RWPE1 (cell line): ENCODE measurements at regions not wholly inside any gene's neighbourhood (a gene's known extent, or its start where the extent isn't known, plus 50 kb on each side); places are given as distances from the start of the nearest gene placed in this dataset.
"Not testable (repeated sequence)": the region's sequence is repeated elsewhere in the genome, so short reads cannot be mapped to it uniquely, and the experiment has no call there.

Source experiments
- CTCF ChIA-PET: fragments of 350-600 bp; sonication (Branson Sonifier 250); formaldehyde crosslinking; extraction: SDS; loops from one replicate; lab custom pipeline; 2021; lab: Yijun Ruan, JAX
- POLR2A ChIA-PET: fragments of 400-600 bp; formaldehyde crosslinking; extraction: SDS; loops from one replicate; lab custom pipeline; 2020; ENCODE audit warnings: antibody characterized with exemption; ENCODE audit not compliant: low non-redundant PET; lab: Yijun Ruan, JAX
- DNase-seq: peaks from one replicate; pipeline ENCODE4 v3.0.0; 2012; ENCODE audit warnings: low spot score
- H3K27ac ChIP-seq: fragments of 450-650 bp; 2 replicates; pipeline ENCODE4 v1.5.1; 2017
- TF ChIP-seq, protein P1 (sequence below): fragments of 450-650 bp; conservative IDR thresholded peaks from 2 replicates; pipeline ENCODE4 v1.5.1; 2017; ENCODE audit warnings: low read depth, mild to moderate bottlenecking

DNA sequence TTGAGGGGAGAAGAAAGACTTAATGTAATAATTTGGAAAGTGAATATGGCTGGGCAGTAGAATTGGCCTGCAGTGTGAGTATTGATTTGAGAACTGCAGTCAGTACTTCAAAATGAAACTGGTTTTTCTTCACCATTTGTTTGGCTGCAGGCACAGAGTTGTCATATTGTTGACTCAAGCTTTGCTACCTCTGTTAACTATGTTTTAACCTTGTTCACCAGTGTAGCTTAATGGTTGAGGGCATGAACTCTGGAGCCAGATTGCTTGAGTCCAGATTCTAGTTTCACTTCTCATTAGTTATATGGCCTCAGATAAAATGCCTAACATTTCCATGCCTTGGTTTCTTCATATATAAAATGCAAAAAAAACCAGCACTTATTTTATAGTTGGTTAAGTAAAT is 64.1 kb downstream of the CFAP44 start:
- DNase-seq: no peak
- POLR2A ChIA-PET: no interaction called here

DNA sequence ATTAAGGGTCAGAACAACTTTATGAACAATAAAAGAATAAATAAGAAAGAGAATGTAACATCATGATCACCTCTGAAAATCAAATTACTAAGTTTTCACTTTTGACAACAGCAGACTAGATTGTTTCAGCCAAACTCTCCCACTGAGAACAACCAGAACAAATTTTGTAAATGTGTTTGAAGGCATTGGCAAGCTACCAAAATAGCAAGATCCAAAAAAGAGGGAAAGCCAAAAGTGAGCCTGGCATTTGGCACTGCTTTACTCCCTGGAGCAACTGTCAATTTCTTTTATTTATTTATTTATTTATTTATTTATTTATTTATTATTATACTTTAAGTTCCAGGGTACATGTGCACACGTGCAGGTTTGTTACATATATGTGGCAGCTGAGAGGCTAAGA is 67.2 kb downstream of the CFAP44 start:
- no peak overlapping the region for H3K27ac ChIP-seq
- TF ChIP-seq, protein P1, sequence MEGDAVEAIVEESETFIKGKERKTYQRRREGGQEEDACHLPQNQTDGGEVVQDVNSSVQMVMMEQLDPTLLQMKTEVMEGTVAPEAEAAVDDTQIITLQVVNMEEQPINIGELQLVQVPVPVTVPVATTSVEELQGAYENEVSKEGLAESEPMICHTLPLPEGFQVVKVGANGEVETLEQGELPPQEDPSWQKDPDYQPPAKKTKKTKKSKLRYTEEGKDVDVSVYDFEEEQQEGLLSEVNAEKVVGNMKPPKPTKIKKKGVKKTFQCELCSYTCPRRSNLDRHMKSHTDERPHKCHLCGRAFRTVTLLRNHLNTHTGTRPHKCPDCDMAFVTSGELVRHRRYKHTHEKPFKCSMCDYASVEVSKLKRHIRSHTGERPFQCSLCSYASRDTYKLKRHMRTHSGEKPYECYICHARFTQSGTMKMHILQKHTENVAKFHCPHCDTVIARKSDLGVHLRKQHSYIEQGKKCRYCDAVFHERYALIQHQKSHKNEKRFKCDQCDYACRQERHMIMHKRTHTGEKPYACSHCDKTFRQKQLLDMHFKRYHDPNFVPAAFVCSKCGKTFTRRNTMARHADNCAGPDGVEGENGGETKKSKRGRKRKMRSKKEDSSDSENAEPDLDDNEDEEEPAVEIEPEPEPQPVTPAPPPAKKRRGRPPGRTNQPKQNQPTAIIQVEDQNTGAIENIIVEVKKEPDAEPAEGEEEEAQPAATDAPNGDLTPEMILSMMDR: no peak
- CTCF ChIA-PET: interaction anchor here (0.7 kb wide), 1 partner anchor 12 kb away, joined by 3 read pairs; no protein-coding TSS in a partner anchor
- no peak for DNase-seq
- POLR2A ChIA-PET: no interaction called here

More for the DNA sequence above, 64.1 kb downstream of the CFAP44 start:
- TF ChIP-seq, protein P1: no peak
- CTCF ChIA-PET: no interaction called here
- H3K27ac ChIP-seq: no peak overlapping the region

DNA sequence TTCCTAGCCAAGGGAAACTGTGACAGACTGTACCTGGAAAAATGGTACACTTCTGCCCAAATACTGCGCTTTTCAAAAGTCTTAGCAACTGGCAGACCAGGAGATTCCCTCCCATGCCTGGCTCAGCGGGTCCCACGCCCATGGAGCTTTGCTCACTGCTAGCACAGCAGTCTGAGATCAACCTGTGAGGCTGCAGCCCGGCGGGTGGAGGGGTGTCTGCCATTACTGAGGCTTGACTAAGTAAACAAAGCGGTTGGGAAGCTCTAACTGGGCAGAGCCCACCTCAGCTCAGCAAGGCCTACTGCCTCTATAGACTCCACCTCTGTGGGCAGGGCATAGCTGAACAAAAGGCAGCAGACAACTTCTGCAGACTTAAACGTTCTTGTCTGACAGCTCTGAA is 74.5 kb downstream of the CFAP44 start:
- CTCF ChIA-PET, H3K27ac ChIP-seq, DNase-seq, POLR2A ChIA-PET: not testable (repeated sequence)

DNA sequence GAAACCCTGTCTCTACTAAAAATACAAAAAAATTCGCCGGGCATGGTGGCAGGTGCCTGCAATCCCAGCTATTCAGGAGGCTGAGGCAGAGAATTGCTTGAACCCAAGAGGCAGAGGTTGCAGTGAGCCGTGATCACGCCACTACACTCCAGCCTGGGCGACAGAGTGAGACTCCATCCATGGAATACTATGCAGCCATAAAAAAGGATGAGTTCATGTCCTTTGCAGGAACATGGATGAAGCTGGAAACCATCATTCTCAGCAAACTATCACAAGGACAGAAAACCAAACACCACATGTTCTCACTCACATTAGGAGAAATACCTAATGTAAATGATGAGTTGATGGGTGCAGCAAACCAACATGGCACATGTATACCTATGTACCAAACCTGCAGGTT is 86.0 kb downstream of the CFAP44 start:
- CTCF ChIA-PET: interaction anchor here (0.7 kb wide), 1 partner anchor 16 kb away, joined by 6 read pairs; no protein-coding TSS in a partner anchor
- H3K27ac ChIP-seq, DNase-seq, POLR2A ChIA-PET: not testable (repeated sequence)

DNA sequence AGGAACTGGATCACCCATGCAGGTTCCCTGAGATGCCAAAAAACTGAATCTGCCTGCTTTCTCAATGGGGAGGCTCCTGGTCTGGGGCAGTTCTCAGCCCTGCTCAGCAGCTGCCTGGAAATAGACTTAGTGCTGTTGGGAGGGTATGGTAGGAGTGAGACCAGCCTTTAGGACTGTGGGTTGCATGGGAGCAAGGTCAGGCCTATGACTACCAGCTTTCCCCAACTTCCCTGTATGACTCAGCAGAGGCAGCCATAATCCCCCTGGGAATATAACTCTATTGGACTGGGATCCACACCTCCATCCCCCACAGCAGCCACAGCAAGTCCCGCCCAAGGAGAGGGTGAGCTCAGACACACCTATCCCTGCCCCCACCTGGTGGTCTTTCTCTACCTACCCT is 87.0 kb downstream of the CFAP44 start:
- no peak for DNase-seq
- POLR2A ChIA-PET: interaction anchor here (0.6 kb wide), 1 partner anchor 81 kb away, joined by 4 read pairs; no protein-coding TSS in a partner anchor
- TF ChIP-seq, protein P1: no peak
- H3K27ac ChIP-seq: no peak overlapping the region
- CTCF ChIA-PET: interaction anchor here (0.6 kb wide), 2 partner anchors 15 to 1460 kb away, joined by 3 read pairs; no protein-coding TSS in a partner anchor

- TF ChIP-seq, protein P1: no peak
- no peak for DNase-seq
- no peak overlapping the region for H3K27ac ChIP-seq
- ChIA-PET POLR2A (interaction anchor here (0.6 kb wide), 1 partner anchor 81 kb away, joined by 4 read pairs; no protein-coding TSS in a partner anchor), CTCF (interaction anchor here (0.6 kb wide), 1 partner anchor 16 kb away, joined by 3 read pairs; no protein-coding TSS in a partner anchor)
Observed at GRCh38 chr3:113353678-113354077, 87.6 kb downstream of the CFAP44 start.

DNA sequence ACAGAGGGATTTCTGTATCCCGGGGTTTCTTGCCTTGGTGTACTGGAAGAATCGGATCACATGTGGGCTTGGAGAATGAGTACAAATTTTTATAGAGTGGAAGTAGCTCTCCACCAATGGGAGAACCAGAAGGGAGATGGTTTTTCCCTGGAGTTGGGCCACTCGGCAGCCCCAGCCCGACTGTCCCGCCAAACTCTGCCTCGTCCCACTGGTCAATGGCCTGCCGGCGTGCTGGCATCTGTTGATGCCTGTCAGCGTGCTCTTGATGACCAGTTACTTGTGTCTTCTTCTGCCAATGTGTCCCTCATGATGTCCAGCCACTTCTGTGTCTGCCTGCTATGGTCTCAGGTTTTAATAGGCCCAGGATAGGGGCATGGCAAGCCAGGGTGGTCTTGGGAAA is 100.5 kb downstream of the CFAP44 start:
- ChIA-PET CTCF (no interaction called here), POLR2A (no interaction called here)
- DNase-seq: no peak
- TF ChIP-seq, protein P1: no peak
- no peak overlapping the region for H3K27ac ChIP-seq
